ENCODE measurements at regions not wholly inside any gene's neighbourhood (a gene's known extent, or its start where the extent isn't known, plus 50 kb on each side); places are given as distances from the start of the nearest gene placed in this dataset.

- H3K27ac Mint-ChIP-seq (ENCODE audit: low read depth, unreplicated experiment) = no peak overlapping the region
- H3K9me3 Mint-ChIP-seq (ENCODE audit: unreplicated experiment) = no peaks in the 10 kb centered on the region
- peaks cover 10% of the 10 kb centered on the region for H3K27me3 Mint-ChIP-seq (ENCODE audit: insufficient read depth, unreplicated experiment)
- POLR2A ChIA-PET = no interaction called here
- no peak overlapping the region for H3K4me3 Mint-ChIP-seq (ENCODE audit: unreplicated experiment)
- CTCF ChIA-PET = no interaction called here
- BruUV-seq (replicated peaks) = no TSS peak
- no peak for DNase-seq (ENCODE audit: unreplicated experiment)
- TF ChIP-seq, protein P1, sequence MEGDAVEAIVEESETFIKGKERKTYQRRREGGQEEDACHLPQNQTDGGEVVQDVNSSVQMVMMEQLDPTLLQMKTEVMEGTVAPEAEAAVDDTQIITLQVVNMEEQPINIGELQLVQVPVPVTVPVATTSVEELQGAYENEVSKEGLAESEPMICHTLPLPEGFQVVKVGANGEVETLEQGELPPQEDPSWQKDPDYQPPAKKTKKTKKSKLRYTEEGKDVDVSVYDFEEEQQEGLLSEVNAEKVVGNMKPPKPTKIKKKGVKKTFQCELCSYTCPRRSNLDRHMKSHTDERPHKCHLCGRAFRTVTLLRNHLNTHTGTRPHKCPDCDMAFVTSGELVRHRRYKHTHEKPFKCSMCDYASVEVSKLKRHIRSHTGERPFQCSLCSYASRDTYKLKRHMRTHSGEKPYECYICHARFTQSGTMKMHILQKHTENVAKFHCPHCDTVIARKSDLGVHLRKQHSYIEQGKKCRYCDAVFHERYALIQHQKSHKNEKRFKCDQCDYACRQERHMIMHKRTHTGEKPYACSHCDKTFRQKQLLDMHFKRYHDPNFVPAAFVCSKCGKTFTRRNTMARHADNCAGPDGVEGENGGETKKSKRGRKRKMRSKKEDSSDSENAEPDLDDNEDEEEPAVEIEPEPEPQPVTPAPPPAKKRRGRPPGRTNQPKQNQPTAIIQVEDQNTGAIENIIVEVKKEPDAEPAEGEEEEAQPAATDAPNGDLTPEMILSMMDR (IDR thresholded peaks at IDR 0.05; ENCODE audit: unreplicated experiment) = no peak
- intact Hi-C loops (cut with micrococcal nuclease) = no loop called here
- H3K36me3 Mint-ChIP-seq (ENCODE audit: insufficient read depth, unreplicated experiment) = no peaks in the 10 kb centered on the region
- H3K4me1 Mint-ChIP-seq (ENCODE audit: insufficient read depth, unreplicated experiment) = no peaks in the 10 kb centered on the region
Measured at GRCh38 chr2:103739921-103740320, 978.1 kb downstream of the TMEM182 start.

DNA sequence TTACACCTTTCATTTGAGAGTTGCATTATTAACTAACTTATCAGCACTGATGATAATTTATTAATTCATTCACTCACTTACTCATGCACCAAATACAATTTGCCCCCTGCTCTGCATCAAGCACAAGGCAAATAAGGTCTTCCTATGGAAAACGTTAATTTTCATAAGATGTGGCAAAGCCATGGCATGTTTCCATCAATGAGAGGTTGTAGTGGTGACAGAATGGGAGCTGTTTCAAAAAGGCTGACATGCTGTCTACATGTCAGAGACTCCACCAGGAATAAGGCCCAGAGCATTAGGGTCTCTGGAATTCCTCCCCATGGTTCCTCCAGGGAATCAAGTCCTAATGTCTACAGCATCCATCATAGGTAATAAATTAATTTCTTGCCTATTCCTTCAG is 978.8 kb downstream of the TMEM182 start:
- no TSS peak for BruUV-seq (replicated peaks)
- POLR2A ChIA-PET = no interaction called here
- Mint-ChIP-seq H3K27me3 (ENCODE audit: insufficient read depth, unreplicated experiment) (peaks cover 10% of the 10 kb centered on the region), H3K36me3 (ENCODE audit: insufficient read depth, unreplicated experiment) (no peaks in the 10 kb centered on the region), H3K4me3 (ENCODE audit: unreplicated experiment) (no peak overlapping the region), H3K4me1 (ENCODE audit: insufficient read depth, unreplicated experiment) (no peaks in the 10 kb centered on the region), H3K27ac (ENCODE audit: low read depth, unreplicated experiment) (no peak overlapping the region), H3K9me3 (ENCODE audit: unreplicated experiment) (no peaks in the 10 kb centered on the region)
- no peak for DNase-seq (ENCODE audit: unreplicated experiment)
- intact Hi-C loops (cut with micrococcal nuclease) = no loop called here
- CTCF ChIA-PET = no interaction called here
- TF ChIP-seq, protein P1 (IDR thresholded peaks at IDR 0.05; ENCODE audit: unreplicated experiment) = no peak

- no peaks in the 10 kb centered on the region for H3K36me3 Mint-ChIP-seq (ENCODE audit: insufficient read depth, unreplicated experiment)
- TF ChIP-seq, protein P1 (IDR thresholded peaks at IDR 0.05; ENCODE audit: unreplicated experiment) = no peak
- H3K27me3 Mint-ChIP-seq (ENCODE audit: insufficient read depth, unreplicated experiment) = peaks cover 10% of the 10 kb centered on the region
- no peak overlapping the region for H3K27ac Mint-ChIP-seq (ENCODE audit: low read depth, unreplicated experiment)
- intact Hi-C loops (cut with micrococcal nuclease) = no loop called here
- ChIA-PET CTCF (no interaction called here), POLR2A (no interaction called here)
- no peaks in the 10 kb centered on the region for H3K4me1 Mint-ChIP-seq (ENCODE audit: insufficient read depth, unreplicated experiment)
- H3K9me3 Mint-ChIP-seq (ENCODE audit: unreplicated experiment) = no peaks in the 10 kb centered on the region
- BruUV-seq (replicated peaks) = no TSS peak
- no peak overlapping the region for H3K4me3 Mint-ChIP-seq (ENCODE audit: unreplicated experiment)
- DNase-seq (ENCODE audit: unreplicated experiment) = no peak
Measured at GRCh38 chr2:103743195-103743594, 981.4 kb downstream of the TMEM182 start.

DNA sequence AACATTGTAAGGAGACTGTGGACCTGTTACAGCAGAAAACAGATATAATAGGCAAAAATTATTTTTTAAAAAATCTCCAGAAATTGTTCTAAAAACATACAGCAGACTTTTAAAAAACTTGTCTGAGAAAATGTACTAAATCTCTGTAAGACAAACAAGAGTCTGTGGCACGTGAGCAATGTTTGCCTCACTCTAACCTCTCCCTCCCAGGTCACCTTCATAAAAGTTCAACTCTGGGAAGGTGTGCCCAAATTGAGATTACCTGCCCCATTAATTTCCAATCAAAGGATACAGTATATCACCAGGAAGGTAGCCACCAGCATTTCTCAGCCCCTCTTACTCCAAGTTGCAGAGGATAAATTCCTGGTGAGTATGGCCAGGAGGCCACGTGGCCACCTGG is 992.7 kb downstream of the TMEM182 start:
- DNase-seq (ENCODE audit: unreplicated experiment) = no peak
- H3K27me3 Mint-ChIP-seq (ENCODE audit: insufficient read depth, unreplicated experiment) = peaks cover 11% of the 10 kb centered on the region

More for the DNA sequence above, 992.7 kb downstream of the TMEM182 start:
- ChIA-PET CTCF (no interaction called here), POLR2A (no interaction called here)
- Mint-ChIP-seq H3K4me1 (ENCODE audit: insufficient read depth, unreplicated experiment) (no peaks in the 10 kb centered on the region), H3K4me3 (ENCODE audit: unreplicated experiment) (no peak overlapping the region), H3K9me3 (ENCODE audit: unreplicated experiment) (peaks cover 5% of the 10 kb centered on the region), H3K36me3 (ENCODE audit: insufficient read depth, unreplicated experiment) (no peaks in the 10 kb centered on the region), H3K27ac (ENCODE audit: low read depth, unreplicated experiment) (no peak overlapping the region)
- no TSS peak for BruUV-seq (replicated peaks)
- intact Hi-C loops (cut with micrococcal nuclease) = no loop called here
- TF ChIP-seq, protein P1 (IDR thresholded peaks at IDR 0.05; ENCODE audit: unreplicated experiment) = no peak
